ENCODE measurements at regions not wholly inside any gene's neighbourhood (a gene's known extent, or its start where the extent isn't known, plus 50 kb on each side); places are given as distances from the start of the nearest gene placed in this dataset.

DNA sequence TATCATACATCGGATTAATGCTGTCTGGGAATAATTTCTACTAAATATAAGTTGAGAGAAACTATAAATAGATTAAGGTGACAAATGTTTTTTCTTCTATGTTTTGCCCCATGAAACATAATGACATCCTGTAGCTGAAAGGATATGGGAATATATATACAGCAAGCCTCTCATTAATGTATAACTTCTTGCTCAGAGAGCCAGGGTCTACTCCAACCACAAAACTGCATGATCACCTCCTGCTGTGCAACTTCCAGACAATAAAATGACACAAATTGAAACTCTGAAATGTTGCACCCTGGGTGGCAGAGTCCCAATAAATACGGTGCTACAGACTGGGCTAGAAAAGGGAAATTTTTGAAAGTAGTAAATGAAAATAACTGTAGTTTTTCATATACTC is 571.9 kb upstream of the CBLB start:
- TF ChIP-seq GATA2 (CRISPR knock-in tag; IDR thresholded peaks at IDR 0.05) = no peak
- TF ChIP-seq TAF1 (IDR thresholded peaks at IDR 0.05; ENCODE audit: borderline replicate concordance, low read depth, low read length) = no peak
- TF ChIP-seq, protein P1, sequence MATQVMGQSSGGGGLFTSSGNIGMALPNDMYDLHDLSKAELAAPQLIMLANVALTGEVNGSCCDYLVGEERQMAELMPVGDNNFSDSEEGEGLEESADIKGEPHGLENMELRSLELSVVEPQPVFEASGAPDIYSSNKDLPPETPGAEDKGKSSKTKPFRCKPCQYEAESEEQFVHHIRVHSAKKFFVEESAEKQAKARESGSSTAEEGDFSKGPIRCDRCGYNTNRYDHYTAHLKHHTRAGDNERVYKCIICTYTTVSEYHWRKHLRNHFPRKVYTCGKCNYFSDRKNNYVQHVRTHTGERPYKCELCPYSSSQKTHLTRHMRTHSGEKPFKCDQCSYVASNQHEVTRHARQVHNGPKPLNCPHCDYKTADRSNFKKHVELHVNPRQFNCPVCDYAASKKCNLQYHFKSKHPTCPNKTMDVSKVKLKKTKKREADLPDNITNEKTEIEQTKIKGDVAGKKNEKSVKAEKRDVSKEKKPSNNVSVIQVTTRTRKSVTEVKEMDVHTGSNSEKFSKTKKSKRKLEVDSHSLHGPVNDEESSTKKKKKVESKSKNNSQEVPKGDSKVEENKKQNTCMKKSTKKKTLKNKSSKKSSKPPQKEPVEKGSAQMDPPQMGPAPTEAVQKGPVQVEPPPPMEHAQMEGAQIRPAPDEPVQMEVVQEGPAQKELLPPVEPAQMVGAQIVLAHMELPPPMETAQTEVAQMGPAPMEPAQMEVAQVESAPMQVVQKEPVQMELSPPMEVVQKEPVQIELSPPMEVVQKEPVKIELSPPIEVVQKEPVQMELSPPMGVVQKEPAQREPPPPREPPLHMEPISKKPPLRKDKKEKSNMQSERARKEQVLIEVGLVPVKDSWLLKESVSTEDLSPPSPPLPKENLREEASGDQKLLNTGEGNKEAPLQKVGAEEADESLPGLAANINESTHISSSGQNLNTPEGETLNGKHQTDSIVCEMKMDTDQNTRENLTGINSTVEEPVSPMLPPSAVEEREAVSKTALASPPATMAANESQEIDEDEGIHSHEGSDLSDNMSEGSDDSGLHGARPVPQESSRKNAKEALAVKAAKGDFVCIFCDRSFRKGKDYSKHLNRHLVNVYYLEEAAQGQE (IDR thresholded peaks at IDR 0.05; ENCODE audit: low read depth, low read length) = no peak
- TF ChIP-seq, protein P2, sequence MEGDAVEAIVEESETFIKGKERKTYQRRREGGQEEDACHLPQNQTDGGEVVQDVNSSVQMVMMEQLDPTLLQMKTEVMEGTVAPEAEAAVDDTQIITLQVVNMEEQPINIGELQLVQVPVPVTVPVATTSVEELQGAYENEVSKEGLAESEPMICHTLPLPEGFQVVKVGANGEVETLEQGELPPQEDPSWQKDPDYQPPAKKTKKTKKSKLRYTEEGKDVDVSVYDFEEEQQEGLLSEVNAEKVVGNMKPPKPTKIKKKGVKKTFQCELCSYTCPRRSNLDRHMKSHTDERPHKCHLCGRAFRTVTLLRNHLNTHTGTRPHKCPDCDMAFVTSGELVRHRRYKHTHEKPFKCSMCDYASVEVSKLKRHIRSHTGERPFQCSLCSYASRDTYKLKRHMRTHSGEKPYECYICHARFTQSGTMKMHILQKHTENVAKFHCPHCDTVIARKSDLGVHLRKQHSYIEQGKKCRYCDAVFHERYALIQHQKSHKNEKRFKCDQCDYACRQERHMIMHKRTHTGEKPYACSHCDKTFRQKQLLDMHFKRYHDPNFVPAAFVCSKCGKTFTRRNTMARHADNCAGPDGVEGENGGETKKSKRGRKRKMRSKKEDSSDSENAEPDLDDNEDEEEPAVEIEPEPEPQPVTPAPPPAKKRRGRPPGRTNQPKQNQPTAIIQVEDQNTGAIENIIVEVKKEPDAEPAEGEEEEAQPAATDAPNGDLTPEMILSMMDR (IDR thresholded peaks at IDR 0.05) = no peak
- TF ChIP-seq EP300 (IDR thresholded peaks at IDR 0.05; ENCODE audit: borderline replicate concordance in 1 of 2, low read depth in 1 of 2, low read length in 1 of 2) = no peak
- TF ChIP-seq SMC3 (IDR thresholded peaks at IDR 0.05; ENCODE audit: low read depth, low read length) = no peak
- TF ChIP-seq NFIC (IDR thresholded peaks at IDR 0.05; ENCODE audit: borderline replicate concordance) = no peak
- no peak for TF ChIP-seq RAD21 (IDR thresholded peaks at IDR 0.05; ENCODE audit: low read length)
- TF ChIP-seq GABPA (IDR thresholded peaks at IDR 0.05; ENCODE audit: low read depth) = no peak

Data from SK-N-SH (cell line).